Testis (tissue), 2 donors: ENCODE measurements at regions not wholly inside any gene's neighbourhood (a gene's known extent, or its start where the extent isn't known, plus 50 kb on each side); places are given as distances from the start of the nearest gene placed in this dataset.

Experiments used
- DNase-seq: peaks from one replicate; pipeline ENCODE4 v3.0.0-alpha.2; 2019
- H3K27ac ChIP-seq, 2 donors: fragments of 200-600 bp; sonication (generic); one replicate each; pipeline ENCODE4 v1.5.1; 2019
- H3K27me3 ChIP-seq: fragments of 200-600 bp; sonication (generic); one replicate; pipeline ENCODE4 v1.5.1; 2019
- H3K36me3 ChIP-seq: fragments of 200-600 bp; sonication (generic); one replicate; pipeline ENCODE4 v1.5.1; 2017; ENCODE audit warnings: low read depth; ENCODE audit errors: missing control alignments
- H3K4me1 ChIP-seq: fragments of 200-600 bp; sonication (generic); one replicate; pipeline ENCODE4 v1.5.1; 2019
- H3K4me3 ChIP-seq, 2 donors: fragments of 200-600 bp; sonication (generic); one replicate each; pipeline ENCODE4 v1.5.1; 2017 to 2019
- H3K9me3 ChIP-seq: fragments of 200-600 bp; sonication (generic); one replicate; pipeline ENCODE4 v1.5.1; 2017
- CTCF ChIP-seq, 3 experiments: fragments of 450-650 bp in 2 of 3; fragments of 200-600 bp in 1 of 3; sonication (generic) in 1 of 3; IDR thresholded peaks; one replicate each; pipeline ENCODE4 v1.5.1; 2016 to 2019; ENCODE audit warnings: antibody characterized with exemption in 3 of 3, mild to moderate bottlenecking in 2 of 3, moderate library complexity in 1 of 3
- POLR2A ChIP-seq: fragments of 450-650 bp; IDR thresholded peaks from one replicate; pipeline ENCODE4 v1.6.1; 2017; ENCODE audit warnings: antibody characterized with exemption, mild to moderate bottlenecking, moderate library complexity
- WGBS, 2 donors: methylation state at CpG; one replicate each; pipeline ENCODE4 v1.1.5; 2018; 5-methylcytosine and 5-hydroxymethylcytosine counted together
- intact Hi-C: fragments of 100-400 bp; cut with DNase I; formaldehyde crosslinking; loops from one replicate; pipeline ENCODE4 v1.15.1; 2023; ENCODE audit warnings: low total_unique reads

GRCh38 chr12:65634626-65635331, 189.5 kb upstream of the HMGA2 start:
- intact Hi-C loops, result no loop called here
- no peaks in the 10 kb centered on the region for H3K9me3 ChIP-seq
- no peaks in the 10 kb centered on the region for H3K27me3 ChIP-seq
- no peak overlapping the region for H3K4me3 ChIP-seq
- no peak for DNase-seq
- no peaks in the 10 kb centered on the region for H3K36me3 ChIP-seq
- no peak overlapping the region for H3K27ac ChIP-seq
- TF ChIP-seq POLR2A, result no peak
- no peak for TF ChIP-seq CTCF (IDR thresholded peaks at IDR 0.05)
- 84 to 86% methylated on average over 6 of the region's 6 CpGs for WGBS, 2 donors
- H3K4me1 ChIP-seq, result no peaks in the 10 kb centered on the region

GRCh38 chr12:65636436-65636835, 187.8 kb upstream of the HMGA2 start:
- H3K27me3 ChIP-seq, result no peaks in the 10 kb centered on the region
- intact Hi-C loops, result no loop called here
- 71 to 77% methylated on average over 1 of the region's 1 CpG for WGBS, 2 donors
- no peaks in the 10 kb centered on the region for H3K36me3 ChIP-seq
- no peak overlapping the region for H3K27ac ChIP-seq
- H3K9me3 ChIP-seq, result no peaks in the 10 kb centered on the region
- H3K4me1 ChIP-seq, result no peaks in the 10 kb centered on the region
- no peak for TF ChIP-seq CTCF (IDR thresholded peaks at IDR 0.05)
- no peak for TF ChIP-seq POLR2A
- no peak for DNase-seq
- H3K4me3 ChIP-seq, result no peak overlapping the region

- no peaks in the 10 kb centered on the region for H3K36me3 ChIP-seq
- no peak for TF ChIP-seq POLR2A
- no peak overlapping the region for H3K27ac ChIP-seq
- no peaks in the 10 kb centered on the region for H3K27me3 ChIP-seq
- no peaks in the 10 kb centered on the region for H3K4me1 ChIP-seq
- intact Hi-C loops, result no loop called here
- 85 to 96% methylated on average over 2 of the region's 2 CpGs for WGBS, 2 donors
- H3K4me3 ChIP-seq, result no peak overlapping the region
- no peaks in the 10 kb centered on the region for H3K9me3 ChIP-seq
- no peak for DNase-seq
Measured at GRCh38 chr12:65637150-65637549, 187.1 kb upstream of the HMGA2 start.

GRCh38 chr12:65637774-65638173, 186.5 kb upstream of the HMGA2 start:
- WGBS, 2 donors, result 89 to 91% methylated on average over 5 of the region's 5 CpGs
- H3K27ac ChIP-seq, result no peak overlapping the region
- no peaks in the 10 kb centered on the region for H3K4me1 ChIP-seq
- H3K9me3 ChIP-seq, result no peaks in the 10 kb centered on the region
- TF ChIP-seq CTCF (IDR thresholded peaks at IDR 0.05) (no peak), POLR2A (no peak)
- intact Hi-C loops, result no loop called here
- no peak for DNase-seq
- H3K4me3 ChIP-seq, result no peak overlapping the region
- no peaks in the 10 kb centered on the region for H3K27me3 ChIP-seq
- no peaks in the 10 kb centered on the region for H3K36me3 ChIP-seq

GRCh38 chr12:65638324-65638723, 186.0 kb upstream of the HMGA2 start:
- no peak for DNase-seq
- Histone ChIP-seq H3K27ac (no peak overlapping the region), H3K4me1 (no peaks in the 10 kb centered on the region), H3K9me3 (no peaks in the 10 kb centered on the region), H3K36me3 (no peaks in the 10 kb centered on the region), H3K27me3 (no peaks in the 10 kb centered on the region), H3K4me3 (no peak overlapping the region)
- intact Hi-C loops, result no loop called here
- TF ChIP-seq POLR2A, result no peak
- no peak for TF ChIP-seq CTCF (IDR thresholded peaks at IDR 0.05)
